Stimulated activated CD4-positive, alpha-beta T cell treated with anti-CD3 and anti-CD28 coated beads, Interleukin-1b, Interleukin-23, amount 100 ng/mL, for 24 hours (primary cell): ENCODE measurements at regions not wholly inside any gene's neighbourhood (a gene's known extent, or its start where the extent isn't known, plus 50 kb on each side); places are given as distances from the start of the nearest gene placed in this dataset.
"Not testable (repeated sequence)": the region's sequence is repeated elsewhere in the genome, so short reads cannot be mapped to it uniquely, and the experiment has no call there.

Experiments
- DNase-seq, 4 experiments: peaks; one replicate each; pipeline ENCODE4 v3.0.0-alpha.2; 2020; ENCODE audit warnings: low read depth in 4 of 4, low spot score in 1 of 4

DNA sequence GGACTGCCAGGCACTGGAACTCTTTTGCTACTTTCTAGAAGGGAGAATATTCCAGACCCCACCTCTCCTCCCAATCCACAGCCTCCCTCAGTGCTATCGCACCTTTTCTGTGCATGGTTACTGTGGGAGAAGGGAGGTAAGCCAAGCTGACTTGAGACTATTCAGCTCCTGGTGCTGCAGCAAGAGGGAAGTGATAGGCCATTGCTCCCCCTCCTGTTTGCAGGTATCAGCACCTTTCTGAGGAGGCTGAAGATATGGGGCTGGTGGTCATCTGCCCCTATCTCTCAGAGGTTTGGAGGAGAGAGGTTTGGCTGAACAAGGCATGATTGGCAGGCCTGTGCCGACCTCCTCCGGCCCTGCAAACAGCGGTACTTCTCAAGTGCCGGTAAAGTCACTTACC is 103.3 kb upstream of the GATB start:
- DNase-seq = no peak

DNA sequence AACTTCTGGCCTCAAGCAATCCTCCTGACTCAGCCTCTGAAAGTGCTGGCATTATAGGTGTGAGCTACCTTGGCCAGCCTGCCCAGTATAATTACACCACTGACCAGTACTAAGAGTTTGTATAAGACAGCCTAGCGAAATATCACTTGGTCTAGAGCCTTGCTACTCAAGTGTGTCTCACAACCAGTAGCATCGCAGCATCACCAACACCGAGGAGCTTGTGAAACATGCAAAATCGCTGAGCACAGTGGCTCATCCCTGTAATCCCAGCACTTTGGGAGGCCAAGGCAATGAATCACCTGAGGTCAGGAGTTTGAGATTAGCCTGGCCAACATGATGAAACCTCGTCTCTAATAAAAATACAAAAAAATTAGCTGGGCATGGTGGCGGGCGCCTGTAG is 102.0 kb upstream of the GATB start:
- DNase-seq = no peak

DNA sequence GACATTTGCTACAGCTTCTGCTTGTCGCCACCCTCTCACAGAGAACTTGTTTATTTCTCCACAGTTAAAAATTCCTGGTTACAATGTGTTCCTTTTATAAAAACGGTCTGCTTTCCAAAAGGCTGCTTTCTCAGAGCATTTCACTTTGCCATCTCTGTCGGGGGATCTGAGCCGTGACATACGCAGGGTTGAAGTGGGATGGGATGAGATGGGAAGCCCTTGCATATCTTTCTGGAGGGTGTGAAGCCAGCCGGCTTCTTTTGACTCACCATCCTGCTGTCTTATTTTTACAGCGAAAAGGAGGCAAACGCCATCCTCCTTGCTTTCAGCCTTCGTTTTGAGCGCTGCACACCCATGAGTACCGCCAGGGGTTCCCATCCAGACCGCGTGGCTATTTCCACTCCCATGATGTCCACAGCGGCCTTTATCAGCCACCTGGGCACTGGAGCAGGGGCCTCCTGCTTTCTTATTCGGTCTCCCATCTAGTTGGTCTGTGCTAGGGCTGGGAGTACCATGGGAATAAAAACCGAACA is 99.8 kb upstream of the GATB start:
- no peak for DNase-seq

DNA sequence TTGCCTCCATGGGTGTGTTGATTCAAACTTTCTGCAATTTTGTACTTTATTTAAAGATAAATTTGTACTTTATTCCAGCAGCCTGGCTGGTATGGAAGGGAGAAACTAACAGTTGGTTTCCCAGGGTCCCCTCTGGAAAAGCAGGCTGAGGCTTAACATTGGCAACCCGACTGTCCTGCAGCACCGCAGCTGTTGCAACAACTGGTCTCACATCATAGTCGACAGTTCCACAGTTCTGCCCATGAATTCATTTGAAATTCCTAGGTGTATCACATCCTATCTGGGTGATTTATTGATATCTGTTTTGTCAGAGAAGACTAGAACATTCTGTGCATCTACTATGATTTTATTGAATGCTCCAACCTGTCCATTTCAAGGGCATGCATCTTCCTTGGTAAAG is 98.8 kb upstream of the GATB start:
- no peak for DNase-seq

DNA sequence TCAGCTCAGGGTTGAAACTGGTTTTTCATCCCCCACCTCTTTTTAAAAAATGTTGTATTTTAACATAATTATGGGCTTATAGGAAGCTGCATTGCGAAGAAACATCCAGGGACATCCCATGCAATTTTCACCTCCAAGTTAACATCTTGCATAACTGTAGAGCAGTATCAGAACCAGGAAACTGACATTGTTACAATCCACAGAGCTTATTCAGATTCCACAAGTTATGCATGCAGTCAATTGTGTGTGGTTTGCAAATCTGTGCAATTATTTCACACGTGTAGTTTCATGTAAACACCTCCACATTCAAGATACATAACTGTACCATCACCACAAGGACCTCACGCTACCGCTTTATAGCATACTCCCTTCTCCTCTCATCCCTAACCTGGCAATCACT is 97.5 kb upstream of the GATB start:
- no peak for DNase-seq

DNA sequence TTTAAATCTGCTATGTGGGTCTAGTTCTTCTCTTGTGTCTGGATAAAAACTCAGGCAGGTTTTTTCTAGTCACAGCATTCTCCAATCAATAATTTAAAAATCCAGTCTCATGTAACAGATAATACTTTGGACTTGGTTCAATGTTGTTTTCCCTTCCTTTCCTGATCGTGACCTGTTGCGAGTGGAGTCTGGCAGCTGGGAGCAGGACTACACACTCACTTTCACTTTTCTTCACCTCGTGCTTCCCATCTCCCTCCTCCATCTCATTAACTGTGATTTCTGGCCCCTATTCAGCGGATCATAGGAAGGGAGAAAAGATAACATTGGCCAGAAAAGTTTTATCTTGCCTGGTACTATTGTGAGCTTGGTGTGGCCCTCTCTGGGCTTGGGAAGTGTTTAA is 96.6 kb upstream of the GATB start:
- DNase-seq = no peak

DNA sequence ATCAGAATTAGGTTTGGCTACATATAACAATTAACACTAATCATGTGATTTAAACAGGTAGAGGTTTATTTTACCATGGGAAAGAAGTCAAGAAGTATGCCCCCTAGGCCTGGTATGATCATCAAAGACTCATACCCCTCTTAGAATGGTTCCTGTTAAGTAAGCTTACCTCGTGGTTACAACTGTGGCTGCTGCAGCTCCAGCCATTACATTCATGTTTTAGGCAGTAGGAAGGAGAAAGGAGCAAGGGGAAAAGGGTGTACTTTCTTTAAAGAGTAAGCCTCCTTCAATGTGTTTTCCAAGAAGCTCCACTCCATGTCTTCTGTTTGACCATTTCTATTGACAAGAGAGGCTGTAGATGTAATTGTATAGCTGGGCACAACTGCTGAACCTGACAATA is 94.9 kb upstream of the GATB start:
- DNase-seq = no peak

DNA sequence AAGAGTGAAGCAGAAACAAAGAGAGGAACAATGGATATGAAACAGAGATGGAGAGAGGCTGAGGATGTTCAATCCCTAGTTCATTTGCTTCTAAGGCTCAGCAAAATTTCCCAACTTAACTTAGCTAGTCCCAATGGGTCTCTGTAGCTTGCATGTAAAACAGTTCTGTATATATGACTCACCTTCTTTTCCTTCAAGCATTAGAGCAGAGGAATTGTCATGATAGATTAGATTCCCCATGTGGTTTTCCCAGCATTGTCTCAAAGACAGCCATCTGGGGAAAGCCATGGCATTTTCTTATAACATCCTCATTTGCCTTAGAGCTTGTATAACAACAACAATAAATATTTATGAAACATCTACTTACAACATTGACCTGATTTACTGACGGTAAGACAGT is 93.9 kb upstream of the GATB start:
- no peak for DNase-seq

DNA sequence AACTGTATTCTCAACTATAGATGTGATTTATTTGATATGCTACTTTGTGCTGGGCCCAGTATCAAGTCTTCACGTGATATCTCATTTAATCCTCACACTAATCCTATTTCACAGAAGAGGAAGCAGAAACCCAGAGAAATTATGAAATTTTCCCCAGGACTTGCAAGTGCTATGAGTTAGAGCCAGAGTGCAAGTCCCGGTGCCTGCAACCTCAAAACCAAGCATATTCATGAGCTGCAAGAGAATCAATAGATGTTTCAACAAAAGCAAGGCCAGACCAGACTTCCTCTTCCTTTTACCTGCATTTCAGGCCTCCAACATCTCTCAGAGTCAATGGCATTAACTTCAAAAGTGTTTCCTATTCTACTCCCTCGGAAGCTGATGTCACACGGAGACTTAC is 92.2 kb upstream of the GATB start:
- no peak for DNase-seq

DNA sequence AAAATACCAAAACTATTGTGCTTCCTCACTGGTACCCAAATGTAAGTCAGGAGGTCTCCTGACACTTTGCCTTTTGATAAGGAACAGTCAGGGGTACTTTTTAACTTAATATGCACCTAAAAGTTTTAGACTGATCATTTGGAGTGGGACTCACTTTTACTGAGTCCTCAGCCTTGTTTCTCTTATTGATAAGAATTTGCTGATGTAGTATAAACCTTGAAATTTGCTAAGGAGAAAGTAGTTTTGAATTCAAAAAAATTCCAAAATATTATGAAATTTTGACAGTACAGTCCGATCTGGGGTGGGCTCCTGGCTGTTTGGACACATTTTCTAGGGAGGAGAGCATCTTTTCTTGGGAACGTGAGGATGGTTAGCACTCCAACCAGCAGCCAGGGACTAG is 91.4 kb upstream of the GATB start:
- DNase-seq = no peak

DNA sequence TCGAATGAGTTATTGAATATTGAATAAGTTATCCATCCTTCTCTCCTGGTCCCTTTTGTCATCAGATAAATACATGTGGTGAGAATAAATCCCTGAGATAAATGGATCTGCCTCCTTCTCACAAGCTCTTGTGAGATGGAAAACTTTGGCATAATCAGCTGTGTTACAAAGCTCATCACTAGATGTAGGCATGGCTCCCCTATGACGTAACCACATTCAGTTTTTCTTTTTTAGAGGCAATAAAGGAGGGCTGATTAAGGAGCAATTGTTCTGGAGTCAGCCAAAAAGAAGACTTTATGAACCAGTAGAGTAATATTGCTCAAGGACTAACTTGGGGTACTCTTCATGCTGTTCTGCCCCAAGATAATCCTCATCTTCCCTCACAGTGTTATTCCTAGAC is 90.5 kb upstream of the GATB start:
- no peak for DNase-seq

DNA sequence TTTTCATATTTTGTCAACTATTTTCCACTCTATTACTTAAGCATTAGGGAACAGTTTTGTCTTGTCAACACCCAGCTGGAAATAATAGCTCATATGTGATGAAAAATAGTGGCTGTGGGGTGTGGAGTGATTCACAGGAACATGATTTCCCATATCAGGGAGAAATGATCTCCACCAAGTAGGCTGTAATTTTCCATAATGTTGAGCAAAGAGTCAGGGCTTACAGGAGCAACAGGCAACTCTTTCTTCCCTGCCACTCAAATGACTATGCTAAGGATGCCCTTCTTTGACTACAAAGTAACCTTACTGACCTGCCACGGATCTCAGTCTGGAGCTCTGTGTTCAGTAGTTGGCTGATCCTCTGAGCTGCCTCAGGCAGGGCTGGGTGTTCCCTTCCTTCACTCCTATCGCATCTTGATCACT is 90.0 kb upstream of the GATB start:
- no peak for DNase-seq

DNA sequence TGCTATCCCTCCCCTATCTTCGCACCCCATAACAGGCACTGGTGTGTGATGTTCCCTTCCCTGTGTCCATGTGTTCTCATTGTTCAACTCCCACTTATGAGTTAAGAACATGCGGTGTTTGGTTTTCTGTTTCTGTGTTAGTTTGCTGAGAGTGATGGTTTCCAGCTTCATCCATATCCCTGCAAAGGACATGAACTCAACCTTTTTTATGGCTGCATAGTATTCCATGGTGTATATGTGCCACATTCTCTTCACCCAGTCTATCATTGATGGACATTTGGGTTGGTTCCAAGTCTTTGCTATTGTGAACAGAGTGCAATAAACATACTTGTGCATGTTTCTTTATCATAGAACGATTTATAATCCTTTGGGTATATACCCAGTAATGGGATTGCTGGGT is 84.7 kb upstream of the GATB start:
- not testable (repeated sequence) for DNase-seq

DNA sequence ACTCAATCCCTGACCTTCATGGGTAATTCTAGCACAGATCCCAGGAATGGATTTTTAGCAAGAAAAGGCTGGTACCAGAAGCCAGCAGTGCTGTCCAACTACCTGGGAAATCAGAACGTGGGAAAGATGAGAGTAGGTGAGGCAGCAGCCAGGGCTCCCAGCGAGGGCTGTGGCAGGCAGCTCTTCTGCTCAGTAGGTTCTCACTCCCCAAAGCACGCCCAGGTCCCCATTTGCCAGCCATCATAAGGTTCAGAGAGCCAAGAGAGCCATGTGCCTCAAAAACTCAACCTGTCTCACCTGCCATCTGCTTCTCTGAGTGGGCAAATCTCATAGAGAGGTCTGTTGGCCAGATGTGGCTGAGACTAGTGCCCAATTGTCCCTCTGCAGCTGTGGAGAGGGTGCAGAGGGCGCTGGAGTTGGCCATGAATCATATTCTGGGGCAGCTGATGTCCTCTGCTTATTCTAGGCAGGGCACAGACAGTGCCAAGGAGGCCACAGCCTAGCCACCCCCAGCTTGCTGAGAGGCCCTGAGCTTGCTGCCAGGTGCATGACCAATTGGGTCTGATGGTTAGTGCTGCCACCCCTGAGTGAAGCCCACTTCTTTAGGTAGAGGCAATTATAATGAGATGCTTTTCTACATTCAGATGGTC is 81.7 kb upstream of the GATB start:
- no peak for DNase-seq

DNA sequence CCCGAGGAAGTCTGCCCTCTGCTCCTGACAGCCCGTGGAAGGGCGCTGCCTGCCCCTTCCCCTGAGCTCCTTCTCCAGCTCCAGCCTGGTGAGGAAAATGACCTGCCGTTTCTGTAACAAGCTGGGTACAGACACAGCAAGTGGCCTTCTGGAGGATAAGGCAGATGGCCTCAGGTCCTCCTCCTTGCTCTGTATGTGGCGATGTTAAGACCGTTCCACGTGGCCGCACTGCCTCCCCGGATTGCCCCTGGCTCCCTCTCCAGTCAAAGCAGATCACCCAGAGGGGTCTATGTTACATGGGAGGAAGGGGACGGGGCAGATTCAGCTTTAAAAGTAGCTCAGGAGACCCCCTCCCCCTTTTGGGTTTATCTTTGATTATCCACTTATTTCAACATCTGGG is 80.3 kb upstream of the GATB start:
- no peak for DNase-seq

DNA sequence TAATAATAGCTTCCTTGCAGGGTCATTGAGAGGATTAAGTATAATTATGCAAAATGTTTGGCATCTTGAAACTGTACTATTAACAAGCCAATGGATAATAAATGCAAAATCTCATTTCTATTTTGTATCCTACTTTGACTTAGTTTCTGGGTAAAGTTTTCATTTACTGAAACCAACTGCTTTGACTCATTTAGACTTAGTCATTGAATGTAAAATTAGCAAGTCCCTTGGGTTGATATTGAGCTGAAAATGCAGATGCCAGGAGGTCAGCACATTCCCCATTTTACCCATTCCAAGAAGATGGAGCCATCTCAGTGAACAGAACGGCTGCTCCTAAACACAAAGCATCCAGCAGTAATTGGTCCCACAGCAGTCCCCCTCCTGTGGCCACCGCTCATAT is 74.7 kb upstream of the GATB start:
- no peak for DNase-seq

DNA sequence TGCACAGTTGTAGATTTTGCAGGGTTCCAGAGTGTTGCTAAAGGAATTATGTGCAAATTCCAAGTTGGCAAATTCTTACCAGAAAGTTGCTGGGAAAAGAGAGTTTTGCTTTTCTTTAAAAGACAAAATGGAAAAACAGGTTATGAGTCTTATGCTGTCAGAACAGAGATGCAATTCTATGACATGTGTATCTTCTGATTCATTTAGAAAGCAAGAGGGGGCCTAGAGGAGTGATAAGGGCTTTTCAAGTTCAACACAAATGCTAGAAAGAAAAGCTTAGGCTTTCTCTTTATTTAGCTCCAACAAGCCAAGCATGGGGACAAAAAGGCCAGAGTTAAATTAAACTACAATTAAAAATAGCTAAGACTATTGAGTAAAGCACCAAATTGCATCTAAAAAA is 72.4 kb upstream of the GATB start:
- no peak for DNase-seq

DNA sequence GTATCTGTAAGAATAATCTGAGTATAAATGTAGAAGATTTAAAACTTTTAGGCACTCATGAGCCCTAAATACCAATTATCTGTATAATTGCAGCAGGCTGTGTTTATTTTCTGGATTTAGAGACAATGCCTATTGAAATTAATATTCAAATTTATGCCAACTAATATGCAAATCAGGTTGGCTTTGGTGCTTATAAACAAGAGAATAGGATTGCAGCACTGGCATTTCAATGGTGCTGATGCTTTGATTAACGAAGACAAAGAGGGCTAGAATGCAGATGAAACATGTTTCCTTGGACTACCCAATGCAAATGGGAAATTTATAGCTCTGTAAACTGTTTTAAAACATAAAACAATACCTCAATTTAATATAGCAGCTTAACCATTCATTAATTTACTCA is 70.7 kb upstream of the GATB start:
- no peak for DNase-seq

DNA sequence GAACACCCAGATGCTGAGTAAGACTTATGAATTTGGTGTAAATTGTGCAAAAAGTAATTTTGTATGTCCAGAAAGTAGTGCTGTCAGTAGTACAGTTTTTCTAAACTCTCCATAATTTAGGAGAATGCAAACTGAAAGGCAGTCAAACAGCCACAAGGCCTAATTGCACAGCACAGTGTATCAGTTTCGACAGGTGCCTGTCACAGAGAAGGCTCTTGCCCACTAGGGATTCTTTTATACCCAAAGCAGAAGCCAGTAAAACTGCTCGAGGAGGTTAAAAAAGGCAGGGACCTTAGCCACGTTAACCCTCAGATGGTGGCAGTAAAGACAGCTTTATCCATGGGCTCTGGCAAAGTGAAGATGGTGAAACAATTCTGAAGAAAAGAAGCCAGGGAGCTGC is 69.4 kb upstream of the GATB start:
- no peak for DNase-seq

DNA sequence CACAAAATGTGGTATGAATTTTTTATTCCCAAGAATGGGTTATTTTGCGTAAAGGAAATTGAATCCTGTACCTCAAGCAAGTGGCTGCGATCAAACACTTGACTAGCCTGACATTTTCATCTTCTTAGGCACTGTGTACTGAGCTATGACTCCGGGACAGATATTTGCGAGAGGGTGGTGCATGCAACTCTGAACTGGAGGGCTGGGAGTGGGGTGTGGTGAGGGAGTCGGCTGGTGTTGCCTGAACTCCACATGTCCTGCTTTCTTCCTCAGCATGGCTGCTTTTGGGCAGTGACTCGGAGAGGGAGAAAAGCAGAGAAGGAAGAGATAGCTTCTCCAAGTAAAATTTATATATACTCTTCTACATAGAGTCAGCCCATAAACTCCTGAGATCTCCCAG is 68.5 kb upstream of the GATB start:
- DNase-seq = no peak

DNA sequence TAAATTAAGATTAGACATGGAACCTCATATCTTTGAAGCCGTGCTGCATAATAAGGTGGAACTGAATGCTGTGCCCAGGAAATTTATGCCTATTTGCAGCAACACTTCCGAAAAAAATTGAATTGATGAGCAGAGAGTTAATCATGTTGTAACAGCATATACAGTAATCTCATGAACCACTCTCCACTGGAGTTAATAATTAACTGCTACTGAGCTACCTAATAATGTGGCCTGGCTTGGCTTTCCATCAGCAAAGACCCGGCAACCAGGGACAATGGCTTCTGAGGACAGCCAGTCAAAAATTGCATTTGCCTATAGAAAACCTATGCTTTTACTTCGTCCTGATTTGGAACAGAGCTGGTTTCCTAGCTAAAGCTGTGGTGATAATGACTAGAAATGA is 63.8 kb upstream of the GATB start:
- no peak for DNase-seq

DNA sequence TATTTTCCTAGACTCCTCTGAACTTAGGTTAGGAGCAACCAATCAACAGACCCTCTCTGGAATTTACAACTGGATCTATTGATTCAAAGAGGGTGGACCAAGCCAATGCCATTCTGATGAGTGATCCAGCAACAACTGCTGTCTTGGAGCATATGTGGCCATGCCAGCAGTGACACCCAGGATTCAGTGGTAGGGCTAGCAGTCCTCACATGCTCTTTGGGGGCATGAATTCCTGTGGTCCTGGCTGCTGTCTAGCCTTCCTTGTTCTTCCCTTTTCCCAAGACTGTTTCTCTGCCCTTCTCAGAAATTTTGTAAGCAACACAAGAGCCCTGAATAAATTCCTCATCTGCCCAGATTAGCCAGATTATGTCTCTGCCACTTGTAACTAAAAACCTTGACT is 61.5 kb upstream of the GATB start:
- DNase-seq = no peak

DNA sequence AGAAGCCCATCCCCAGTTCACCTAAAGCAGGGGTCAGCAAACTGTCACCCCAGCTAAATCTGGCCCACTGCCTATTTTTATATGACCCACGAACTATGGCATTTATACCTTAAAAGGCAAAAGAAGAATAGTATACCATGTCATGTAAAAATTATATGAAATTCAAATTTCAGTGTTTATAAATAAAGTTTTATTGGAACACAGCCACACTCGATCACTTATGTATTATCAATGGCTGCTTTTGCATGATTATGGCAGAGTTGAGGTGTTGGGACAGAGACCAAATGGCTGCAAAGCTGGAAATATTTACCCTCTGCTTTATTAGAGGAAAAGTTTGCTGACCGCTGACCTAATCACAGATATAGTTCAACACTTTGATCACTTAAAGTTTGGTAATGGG is 59.2 kb upstream of the GATB start:
- DNase-seq = no peak

DNA sequence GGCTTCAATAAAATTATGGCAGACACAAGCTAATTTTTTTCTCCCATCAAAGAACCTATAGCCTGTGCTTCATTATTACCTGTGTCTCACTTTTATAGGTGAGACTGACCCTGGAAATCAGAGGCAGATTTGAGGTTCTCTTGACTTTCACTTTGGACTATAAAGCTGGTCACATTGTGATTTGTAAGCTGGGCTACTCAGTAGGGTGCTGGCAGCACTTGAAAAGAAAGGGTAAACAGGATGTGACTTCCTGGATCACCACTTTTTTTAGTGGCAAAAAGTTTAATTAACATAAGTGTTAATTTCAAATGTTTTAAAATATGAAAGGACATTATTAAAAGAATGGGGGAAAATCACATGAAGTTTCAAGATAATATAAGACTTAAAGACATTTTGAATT is 50.6 kb upstream of the GATB start:
- DNase-seq = no peak
